OCI-LY1 (cell line): ENCODE measurements at regions not wholly inside any gene's neighbourhood (a gene's known extent, or its start where the extent isn't known, plus 50 kb on each side); places are given as distances from the start of the nearest gene placed in this dataset.
"Not testable (repeated sequence)": the region's sequence is repeated elsewhere in the genome, so short reads cannot be mapped to it uniquely, and the experiment has no call there.

Source experiments
- CTCF ChIP-seq: fragments of 200-600 bp; sonication (generic), shearing (Covaris generic); IDR thresholded peaks from 2 replicates; pipeline ENCODE4 v1.5.1; 2017; ENCODE audit warnings: mild to moderate bottlenecking, antibody characterized with exemption, low read length, moderate library complexity, mixed read lengths
- EZH2 ChIP-seq: fragments of 200-600 bp; sonication (generic), shearing (Covaris generic); IDR thresholded peaks from 2 replicates; pipeline ENCODE4 v1.8.0; 2017; ENCODE audit warnings: borderline replicate concordance, mixed run types, mild to moderate bottlenecking, antibody characterized with exemption, low read length, moderate library complexity, mixed read lengths

GRCh38 chr1:103271471-103271870 is 163.1 kb upstream of the COL11A1 start:
- not testable (repeated sequence) for TF ChIP-seq CTCF, EZH2
